GM12878 (cell line): ENCODE measurements at regions not wholly inside any gene's neighbourhood (a gene's known extent, or its start where the extent isn't known, plus 50 kb on each side); places are given as distances from the start of the nearest gene placed in this dataset.

Source experiments
- ATAC-seq: fragments of 200-7000 bp; cut with Tn5 transposase; 3 replicates; pipeline ENCODE4 v1.9.1; 2020; ENCODE audit warnings: mild to moderate bottlenecking, moderate library complexity
- BruUV-seq: library from RNA; stranded (reverse); fragments of 400-500 nt; replicated peaks from 2 replicates; lab custom pipeline; 2021; lab: Mats Ljungman, UMichigan
- CTCF ChIA-PET: fragments of 300-600 bp; sonication (Branson Sonifier 250); formaldehyde crosslinking; extraction: SDS; loops from one replicate; lab custom pipeline; 2021; ENCODE audit warnings: inconsistent platforms; lab: Yijun Ruan, JAX
- POLR2A ChIA-PET: fragments of 350-600 bp; formaldehyde crosslinking; extraction: SDS; loops from one replicate; lab custom pipeline; 2021; ENCODE audit warnings: inconsistent platforms; lab: Charles Lee
- RAD21 ChIA-PET: fragments of 300-600 bp; sonication (Branson Sonifier 250); formaldehyde crosslinking; loops from one replicate; lab custom pipeline; 2023; ENCODE audit warnings: antibody characterized with exemption; ENCODE audit not compliant: unreplicated experiment; lab: Charles Lee
- SMC1A ChIA-PET: fragments of 300-600 bp; sonication (Branson Sonifier 250); formaldehyde crosslinking; loops from one replicate; lab custom pipeline; 2023; ENCODE audit not compliant: unreplicated experiment, uncharacterized antibody; lab: Charles Lee
- DNase-seq: peaks from one replicate; pipeline ENCODE4 v3.0.0-alpha.2; 2011; ENCODE audit warnings: low read depth, low spot score
- FAIRE-seq: peaks from 3 replicates; lab custom pipeline; 2011; peaks lifted over from hg19 to GRCh38; lab: Jason Lieb, UNC
- H2AFZ ChIP-seq: 2 replicates; pipeline ENCODE4 v1.6.0; 2011; ENCODE audit warnings: low read depth, low read length, control low read depth; ENCODE audit not compliant: control insufficient read depth
- H3K27ac ChIP-seq: 2 replicates; pipeline ENCODE4 v1.5.1; 2011; ENCODE audit warnings: control low read depth; ENCODE audit not compliant: control insufficient read depth, insufficient read depth
- H3K27me3 ChIP-seq, 2 experiments: replicated peaks in 1 of 2; 2 replicates each; pipeline versions ENCODE4 v1.6.0 to v1.6.1; 2011; ENCODE audit warnings: low read length in 1 of 2; ENCODE audit not compliant: control insufficient read depth in 2 of 2, insufficient read depth in 2 of 2
- H3K36me3 ChIP-seq, 2 experiments: 2 replicates each; pipeline ENCODE4 v1.5.1; 2011; ENCODE audit warnings: low read length in 1 of 2; ENCODE audit not compliant: control insufficient read depth in 2 of 2, insufficient read depth in 2 of 2
- H3K4me1 ChIP-seq: 2 replicates; pipeline ENCODE4 v1.6.1; 2011; ENCODE audit warnings: mild to moderate bottlenecking, low read length, moderate library complexity, mixed read lengths; ENCODE audit not compliant: control insufficient read depth, insufficient read depth
- H3K4me2 ChIP-seq: 2 replicates; pipeline ENCODE4 v1.6.0; 2011; ENCODE audit warnings: control low read depth; ENCODE audit not compliant: control insufficient read depth, insufficient read depth
- H3K4me3 ChIP-seq: fragments of 200-600 bp; sonication (generic); 2 replicates; pipeline ENCODE4 v1.5.1; 2016
- H3K79me2 ChIP-seq: 2 replicates; pipeline ENCODE4 v1.6.0; 2011; ENCODE audit warnings: low read length; ENCODE audit not compliant: control insufficient read depth, insufficient read depth
- H3K9ac ChIP-seq: 2 replicates; pipeline ENCODE4 v1.8.0; 2011; ENCODE audit warnings: low read length, control low read depth, mixed read lengths; ENCODE audit not compliant: control insufficient read depth, insufficient read depth
- H3K9me3 ChIP-seq: replicated peaks from 3 replicates; pipeline ENCODE4 v1.5.1; 2011; ENCODE audit warnings: mild to moderate bottlenecking, low read length; ENCODE audit not compliant: control insufficient read depth, insufficient read depth
- H4K20me1 ChIP-seq: 2 replicates; pipeline ENCODE4 v1.6.0; 2011; ENCODE audit not compliant: control insufficient read depth, insufficient read depth
- E2F4 ChIP-seq: IDR thresholded peaks from 2 replicates; pipeline ENCODE4 v1.6.1; 2012; ENCODE audit warnings: low read depth, low read length, improper control_type of control experiment
- FOXM1 ChIP-seq: IDR thresholded peaks from 2 replicates; pipeline ENCODE4 v1.6.1; 2012; ENCODE audit warnings: low read depth, mild to moderate bottlenecking, inconsistent platforms, low read length, moderate library complexity
- MEF2A ChIP-seq: IDR thresholded peaks from 2 replicates; pipeline ENCODE4 v1.6.1; 2011; ENCODE audit warnings: low read depth, mild to moderate bottlenecking, low read length, moderate library complexity; ENCODE audit not compliant: insufficient read depth
- MTA2 ChIP-seq: fragments of 450-650 bp; IDR thresholded peaks from 2 replicates; pipeline ENCODE4 v1.6.1; 2016; ENCODE audit warnings: low read depth, mild to moderate bottlenecking, moderate library complexity
- RAD51 ChIP-seq: fragments of 450-650 bp; IDR thresholded peaks from 2 replicates; pipeline ENCODE4 v1.6.1; 2016; ENCODE audit warnings: moderate library complexity, mild to moderate bottlenecking, inconsistent platforms
- STAT3 ChIP-seq: IDR thresholded peaks from 2 replicates; pipeline ENCODE4 v1.6.1; 2011; ENCODE audit warnings: low read depth, low read length, improper control_type of control experiment
- WGBS: methylation state at CpG from one replicate; pipeline ENCODE4 v1.1.6; 2016; ENCODE audit warnings: low lambda C conversion rate; ENCODE audit not compliant: insufficient replicate concordance, insufficient coverage; ENCODE audit errors: missing lambda C conversion rate; 5-methylcytosine and 5-hydroxymethylcytosine counted together
- in situ Hi-C: fragments of 300-500 bp; cut with MboI; formaldehyde crosslinking; loops from 9 replicates; pipeline ENCODE4 v1.14.3; 2018; ENCODE audit warnings: mixed read lengths
- intact Hi-C: fragments of 100-400 bp; cut with micrococcal nuclease; formaldehyde crosslinking; loops from one replicate; pipeline ENCODE4 v1.14.2; 2022; ENCODE audit not compliant: unreplicated experiment

- Histone ChIP-seq H3K4me2 (no peak overlapping the region), H3K36me3 (no peaks in the 10 kb centered on the region), H3K9ac (no peak overlapping the region), H3K4me3 (no peak overlapping the region), H3K79me2 (no peaks in the 10 kb centered on the region), H3K9me3 (no peaks in the 10 kb centered on the region), H3K4me1 (no peaks in the 10 kb centered on the region), H3K27ac (no peak overlapping the region), H4K20me1 (no peaks in the 10 kb centered on the region), H2AFZ (no peak overlapping the region), H3K27me3 (no peaks in the 10 kb centered on the region)
- ChIA-PET CTCF (no interaction called here), SMC1A (no interaction called here), RAD21 (no interaction called here), POLR2A (no interaction called here)
- no peak for DNase-seq
- intact Hi-C loops, result no loop called here
- no peak for FAIRE-seq
- 10% methylated on average over 3 of the region's 3 CpGs for WGBS
- in situ Hi-C loops, result no loop called here
- BruUV-seq, result no TSS peak
- no peak for TF ChIP-seq MEF2A
- no peak for ATAC-seq
Measured at GRCh38 chr10:106493226-106493625, 671.3 kb downstream of the SORCS1 start.

- no peaks in the 10 kb centered on the region for H3K9me3 ChIP-seq
- no peak overlapping the region for H3K27ac ChIP-seq
- H3K36me3 ChIP-seq, result no peaks in the 10 kb centered on the region
- FAIRE-seq (no peak), ATAC-seq (no peak), DNase-seq (no peak)
- BruUV-seq, result no TSS peak
- no peaks in the 10 kb centered on the region for H3K4me1 ChIP-seq
- H3K9ac ChIP-seq, result no peak overlapping the region
- intact Hi-C loops (no loop called here), in situ Hi-C loops (no loop called here)
- no peaks in the 10 kb centered on the region for H4K20me1 ChIP-seq
- H3K4me3 ChIP-seq, result no peak overlapping the region
- H3K4me2 ChIP-seq, result no peak overlapping the region
- ChIA-PET SMC1A (no interaction called here), RAD21 (no interaction called here), CTCF (no interaction called here), POLR2A (no interaction called here)
- no peak overlapping the region for H2AFZ ChIP-seq
- 0% methylated on average over 1 of the region's 1 CpG for WGBS
- no peaks in the 10 kb centered on the region for H3K27me3 ChIP-seq
- no peaks in the 10 kb centered on the region for H3K79me2 ChIP-seq
- TF ChIP-seq RAD51, result no peak
- no peak for TF ChIP-seq STAT3
- TF ChIP-seq E2F4, result no peak
- no peak for TF ChIP-seq MTA2
- no peak for TF ChIP-seq FOXM1
Measured at GRCh38 chr10:106487726-106488125, 676.8 kb downstream of the SORCS1 start.
